ENCODE measurements at regions not wholly inside any gene's neighbourhood (a gene's known extent, or its start where the extent isn't known, plus 50 kb on each side); places are given as distances from the start of the nearest gene placed in this dataset.
"Not testable (repeated sequence)": the region's sequence is repeated elsewhere in the genome, so short reads cannot be mapped to it uniquely, and the experiment has no call there.

- not testable (repeated sequence) for DNase-seq
These were observed 1171.7 kb downstream of the RPIA start for GRCh38 chr2:89863209-89863608.

GRCh38 chr2:89874810-89875595, 1183.5 kb downstream of the RPIA start:
- not testable (repeated sequence) for DNase-seq

GRCh38 chr2:89876445-89876844, 1185.0 kb downstream of the RPIA start:
- not testable (repeated sequence) for DNase-seq

GRCh38 chr2:89876878-89877277, 1185.4 kb downstream of the RPIA start:
- DNase-seq = not testable (repeated sequence)

GRCh38 chr2:89882880-89883279, 1191.4 kb downstream of the RPIA start:
- not testable (repeated sequence) for DNase-seq

GRCh38 chr2:89883624-89884023, 1192.2 kb downstream of the RPIA start:
- DNase-seq = not testable (repeated sequence)

GRCh38 chr2:89885071-89885470, 1193.6 kb downstream of the RPIA start:
- not testable (repeated sequence) for DNase-seq

- not testable (repeated sequence) for DNase-seq
These were observed 1197.2 kb downstream of the RPIA start for GRCh38 chr2:89888693-89889092.

- not testable (repeated sequence) for DNase-seq
These were observed 1198.8 kb downstream of the RPIA start for GRCh38 chr2:89890185-89890773.

GRCh38 chr2:89894988-89895387, 1203.5 kb downstream of the RPIA start:
- not testable (repeated sequence) for DNase-seq

GRCh38 chr2:89895629-89896028, 1204.2 kb downstream of the RPIA start:
- not testable (repeated sequence) for DNase-seq

- DNase-seq = not testable (repeated sequence)
These were observed 1235.5 kb downstream of the RPIA start for GRCh38 chr2:89927018-89927417.

GRCh38 chr2:89935436-89935835, 1244.0 kb downstream of the RPIA start:
- DNase-seq = not testable (repeated sequence)

GRCh38 chr2:89936011-89936410, 1244.5 kb downstream of the RPIA start:
- not testable (repeated sequence) for DNase-seq

GRCh38 chr2:89936559-89936958, 1245.1 kb downstream of the RPIA start:
- not testable (repeated sequence) for DNase-seq

- DNase-seq = not testable (repeated sequence)
These were observed 1247.3 kb downstream of the RPIA start for GRCh38 chr2:89938756-89939155.

- DNase-seq = not testable (repeated sequence)
These were observed 1252.8 kb downstream of the RPIA start for GRCh38 chr2:89944267-89944666.

- DNase-seq = not testable (repeated sequence)
These were observed 1253.6 kb downstream of the RPIA start for GRCh38 chr2:89945004-89945616.

- not testable (repeated sequence) for DNase-seq
These were observed 1255.8 kb downstream of the RPIA start for GRCh38 chr2:89947208-89947815.

- not testable (repeated sequence) for DNase-seq
These were observed 1256.6 kb downstream of the RPIA start for GRCh38 chr2:89948102-89948501.

GRCh38 chr2:89950807-89951206, 1259.3 kb downstream of the RPIA start:
- DNase-seq = not testable (repeated sequence)

GRCh38 chr2:89957236-89957635, 1265.8 kb downstream of the RPIA start:
- not testable (repeated sequence) for DNase-seq

All from right lung (tissue), 2 donors.